LNCAP (cell line): ENCODE measurements at regions not wholly inside any gene's neighbourhood (a gene's known extent, or its start where the extent isn't known, plus 50 kb on each side); places are given as distances from the start of the nearest gene placed in this dataset.

Experiments
- CTCF ChIP-seq: fragments of 450-650 bp; IDR thresholded peaks from 2 replicates; pipeline ENCODE4 v1.5.1; 2017; ENCODE audit warnings: mild to moderate bottlenecking

GRCh38 chr1:55277377-55278130 lies 62.4 kb upstream of the USP24 start:
- TF ChIP-seq CTCF = peak; percentile 80

GRCh38 chr1:55276671-55277376 lies 61.7 kb upstream of the USP24 start:
- TF ChIP-seq CTCF = no peak

- TF ChIP-seq CTCF = no peak
These were observed 60.8 kb upstream of the USP24 start for GRCh38 chr1:55275941-55276341.

- no peak for TF ChIP-seq CTCF
These were observed 60.1 kb upstream of the USP24 start for GRCh38 chr1:55275151-55275748.

- TF ChIP-seq CTCF = no peak
These were observed 57.8 kb upstream of the USP24 start for GRCh38 chr1:55272994-55273393.
